NCI-H2196 (cell line): ENCODE measurements at regions not wholly inside any gene's neighbourhood (a gene's known extent, or its start where the extent isn't known, plus 50 kb on each side); places are given as distances from the start of the nearest gene placed in this dataset.
"Not testable (repeated sequence)": the region's sequence is repeated elsewhere in the genome, so short reads cannot be mapped to it uniquely, and the experiment has no call there.

Experiments used
- DNase-seq: peaks from one replicate; lab custom pipeline; 2025; ENCODE audit not compliant: unreplicated experiment; lab: John Stamatoyannopoulos, UW

DNA sequence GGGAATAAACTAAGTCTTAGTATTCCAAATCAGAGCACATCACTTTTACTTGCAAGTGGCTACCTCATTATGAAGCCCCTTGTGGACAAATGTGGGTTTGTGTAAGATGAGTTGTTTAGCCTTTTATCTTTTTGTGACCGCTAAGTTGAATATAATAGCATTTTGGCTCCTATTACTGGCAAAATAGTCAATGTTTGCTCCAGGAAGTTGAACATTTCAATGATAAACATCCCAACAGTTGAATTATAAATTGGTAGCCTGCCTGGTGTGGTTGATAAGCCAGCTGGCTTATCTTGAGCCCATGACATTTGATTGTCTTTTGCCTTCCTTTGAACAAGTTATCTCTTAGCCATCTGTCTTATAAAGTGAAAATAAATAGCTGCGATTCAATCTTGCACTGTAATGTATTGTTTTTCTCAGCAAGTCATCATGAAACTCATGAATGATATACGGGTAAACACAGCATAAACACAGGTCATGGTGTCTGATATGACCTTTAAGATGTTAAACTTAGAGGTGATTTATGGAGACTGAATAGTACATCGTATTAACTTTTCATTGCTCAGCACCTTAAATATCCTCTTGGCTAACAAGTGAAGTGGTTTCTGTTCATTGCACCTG is 338.4 kb downstream of the SOCS6 start:
- no peak for DNase-seq

DNA sequence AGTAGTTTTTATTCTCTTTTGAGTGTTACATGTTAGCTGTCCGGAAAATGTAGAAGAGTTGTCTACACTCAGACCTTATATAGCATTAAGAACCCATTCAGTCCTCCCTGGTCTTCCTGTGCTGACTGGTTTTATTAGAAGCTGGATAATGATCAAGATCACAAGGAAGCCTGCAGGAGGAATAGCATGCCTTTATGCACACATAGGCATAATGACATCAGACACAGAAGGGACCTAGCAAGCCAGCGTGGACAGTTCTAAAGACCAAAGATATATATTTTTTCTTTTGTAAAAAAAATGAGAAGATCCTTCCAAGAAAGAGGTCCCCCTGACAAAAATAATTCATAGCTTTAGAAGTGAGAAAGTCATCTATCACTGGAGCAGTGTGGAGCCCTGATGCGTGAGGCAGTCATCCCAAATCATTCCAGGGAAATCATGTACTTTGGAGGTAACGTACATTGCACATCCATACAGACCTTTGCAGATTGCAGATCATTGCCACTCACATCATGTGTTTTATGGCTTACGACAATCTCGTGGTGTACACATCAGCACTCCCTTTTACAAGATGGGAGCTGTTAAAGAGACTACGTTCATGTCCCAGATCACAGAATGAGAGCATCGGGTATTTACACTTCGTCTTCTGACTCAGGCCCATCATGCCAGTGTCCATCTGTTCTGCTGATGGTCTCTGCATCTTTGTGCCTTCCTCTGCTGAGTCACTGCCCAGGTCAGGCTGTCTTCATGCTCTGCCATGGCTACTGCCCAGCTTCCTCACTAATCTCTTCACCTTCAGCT is 334.0 kb downstream of the SOCS6 start:
- no peak for DNase-seq

DNA sequence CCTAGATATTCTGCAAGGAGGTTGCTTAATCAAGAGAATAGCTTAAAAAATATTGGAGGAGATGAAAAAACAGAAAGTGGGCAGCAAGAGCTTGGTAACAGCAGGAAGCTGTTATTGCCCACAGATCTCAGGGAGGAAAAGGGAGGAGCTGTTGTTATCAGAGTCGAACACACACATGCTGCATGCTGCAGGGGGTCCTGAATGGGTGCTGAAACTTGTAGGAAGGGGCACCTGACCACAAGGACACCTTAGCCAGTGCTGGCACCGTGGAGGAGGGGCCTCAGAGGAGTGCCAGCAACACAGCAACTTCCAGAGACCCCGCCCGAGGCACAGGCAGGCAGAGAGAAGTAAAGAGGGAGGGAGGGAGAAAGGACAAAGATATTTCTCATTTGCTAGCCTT is 332.9 kb downstream of the SOCS6 start:
- DNase-seq, result no peak

DNA sequence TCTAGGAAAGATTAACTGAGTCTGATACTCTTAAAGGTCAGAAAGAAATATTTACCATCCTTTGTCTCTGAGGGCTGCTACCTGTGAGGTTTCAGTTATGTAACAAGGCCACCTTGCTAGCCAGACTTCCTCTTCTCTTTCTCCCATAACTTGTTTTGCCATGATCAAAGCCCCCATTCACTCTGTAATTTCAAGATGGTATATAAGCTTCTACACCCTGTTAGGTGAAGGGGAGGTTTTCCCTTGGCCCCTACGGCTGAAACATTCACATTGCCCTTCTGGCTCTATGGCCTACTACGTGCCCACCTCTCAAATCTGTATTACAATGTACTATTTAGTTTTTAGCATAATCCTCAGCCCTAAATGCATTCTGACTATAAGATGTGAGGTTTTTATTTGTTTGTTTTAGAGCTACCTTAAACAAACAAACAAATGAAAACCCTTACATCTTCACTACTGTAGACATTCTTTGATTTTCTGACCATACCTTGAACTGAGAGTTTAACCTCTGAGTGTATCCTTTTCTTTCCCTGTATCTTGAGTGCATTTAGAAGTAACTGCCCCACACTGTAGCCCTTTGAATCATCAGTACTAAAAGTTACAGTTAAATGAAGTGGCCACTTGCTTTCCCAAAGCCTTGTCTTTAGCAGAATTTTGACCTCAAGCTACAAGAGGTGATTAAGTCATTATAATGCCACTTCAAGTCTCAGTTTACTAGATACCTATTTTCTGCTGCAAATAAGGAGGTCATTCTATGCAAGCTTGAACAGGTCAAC is 332.2 kb downstream of the SOCS6 start:
- no peak for DNase-seq

DNA sequence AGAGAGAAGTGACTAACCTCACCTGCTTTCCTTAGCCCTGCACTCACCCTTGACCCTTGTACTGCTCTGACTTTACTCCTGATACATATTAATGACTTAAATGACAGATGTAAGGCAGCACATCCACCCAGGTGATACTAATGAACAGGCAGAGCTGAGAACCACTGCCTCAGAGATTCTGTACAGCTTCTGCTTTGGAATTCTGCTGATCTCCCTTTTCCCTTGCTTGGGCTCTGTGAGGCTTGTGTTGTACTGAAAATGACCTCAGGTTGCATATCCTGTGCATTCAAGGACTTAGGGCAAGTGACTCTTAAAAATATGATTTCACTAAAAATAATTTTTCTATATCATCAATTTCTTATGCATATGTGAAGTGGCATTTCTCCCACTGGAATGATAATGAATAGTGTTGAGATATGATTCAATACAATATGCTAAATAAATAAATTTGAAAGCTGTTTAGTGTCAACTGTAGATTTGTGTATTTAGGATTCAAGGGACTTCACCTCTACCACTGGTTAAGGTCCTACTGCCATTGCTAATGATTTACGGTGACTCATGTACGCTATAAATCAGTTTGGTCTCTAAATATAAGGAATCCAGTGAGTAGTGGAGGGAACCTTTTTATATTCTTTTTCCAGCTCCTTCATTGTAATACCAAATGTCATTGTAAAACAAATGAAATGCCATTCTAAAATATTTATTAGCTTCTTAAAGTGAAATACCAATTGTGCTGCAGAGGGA is 328.3 kb downstream of the SOCS6 start:
- no peak for DNase-seq

DNA sequence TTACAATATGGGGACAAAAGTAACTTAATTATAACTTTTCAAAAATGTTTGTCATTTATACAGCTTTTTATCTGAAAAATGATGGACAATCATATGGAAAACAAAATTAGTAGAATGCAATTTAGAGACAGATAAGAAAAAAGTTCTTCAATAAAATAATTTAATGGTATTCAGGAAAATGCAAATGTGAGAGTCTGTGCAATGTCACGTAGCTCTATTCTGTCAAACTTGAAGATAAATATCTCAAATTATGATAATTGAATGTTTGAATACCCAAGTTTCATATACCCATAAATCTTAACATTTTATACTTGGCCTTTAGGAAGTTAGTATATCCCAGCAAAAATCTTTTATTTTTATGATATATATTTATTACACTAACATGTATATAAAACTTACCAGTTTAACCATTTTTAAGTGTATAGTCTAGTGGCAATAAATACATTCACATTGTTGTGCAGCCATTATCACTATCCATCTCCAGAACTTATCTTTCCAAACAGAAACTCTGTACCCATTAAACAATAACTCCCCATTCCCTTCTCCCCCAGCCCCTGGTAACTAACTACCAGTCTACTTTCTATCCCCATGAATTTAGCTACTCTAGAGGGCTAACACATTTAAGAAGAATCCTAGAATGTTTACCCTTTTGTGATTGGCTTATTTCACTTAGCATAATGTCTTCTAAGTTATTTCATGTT is 311.5 kb downstream of the SOCS6 start:
- DNase-seq, result no peak

DNA sequence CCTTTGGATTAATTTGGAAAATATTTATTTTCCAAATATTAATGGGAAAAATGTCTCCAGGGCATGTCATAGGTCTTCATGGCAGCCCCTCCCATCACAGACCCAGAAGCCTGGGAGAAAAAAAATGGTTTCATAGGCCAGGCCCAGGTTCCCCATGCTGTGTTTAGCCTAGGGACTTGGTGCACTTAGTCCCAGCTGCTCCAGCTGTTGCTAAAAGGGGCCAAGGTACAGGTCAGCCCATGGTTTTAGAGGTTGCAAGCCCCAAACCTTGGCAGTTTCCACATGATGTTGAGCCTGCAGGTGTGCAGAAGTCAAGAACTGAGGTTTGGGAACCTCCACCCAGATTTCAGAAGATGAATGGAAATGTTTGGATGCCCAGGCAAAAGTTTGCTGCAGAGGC is 309.6 kb downstream of the SOCS6 start:
- DNase-seq, result no peak

DNA sequence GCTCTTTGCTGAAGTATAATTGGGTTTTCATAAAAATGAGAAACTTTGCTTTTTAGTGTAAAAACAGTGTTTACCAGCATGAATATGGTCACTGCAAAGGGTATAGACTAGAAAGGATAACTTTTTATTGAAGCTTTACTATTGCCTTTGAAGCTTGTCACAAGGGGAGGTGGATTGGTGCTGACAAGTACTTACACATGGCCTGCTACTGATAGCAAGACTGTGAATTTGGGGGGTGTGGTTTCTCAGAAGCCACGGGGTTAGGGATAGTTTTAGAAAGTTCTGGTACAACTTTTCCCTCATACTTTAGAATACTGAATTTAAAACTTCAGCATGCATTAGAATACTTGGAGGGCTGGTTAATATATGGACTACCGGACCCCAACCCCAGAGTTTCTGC is 294.1 kb downstream of the SOCS6 start:
- DNase-seq, result no peak

DNA sequence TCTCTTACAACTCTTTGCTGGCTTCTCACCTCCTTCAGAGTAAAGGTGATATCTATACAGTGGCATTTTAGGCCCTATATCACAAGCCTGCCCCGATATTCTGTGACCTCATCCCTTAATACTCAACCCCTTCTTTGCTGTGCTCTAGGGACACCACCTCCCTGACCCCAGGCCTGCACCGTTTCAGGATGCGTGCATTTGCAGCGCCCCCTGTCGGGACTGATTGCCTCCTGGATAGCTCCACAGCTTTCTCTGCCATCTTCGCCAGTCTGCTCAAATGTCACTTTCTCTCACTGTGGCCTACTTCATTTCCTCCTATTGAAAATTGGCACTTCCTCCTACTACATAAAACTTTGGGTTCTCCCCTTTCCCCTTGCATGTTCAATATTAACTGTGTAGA is 289.6 kb downstream of the SOCS6 start:
- no peak for DNase-seq

DNA sequence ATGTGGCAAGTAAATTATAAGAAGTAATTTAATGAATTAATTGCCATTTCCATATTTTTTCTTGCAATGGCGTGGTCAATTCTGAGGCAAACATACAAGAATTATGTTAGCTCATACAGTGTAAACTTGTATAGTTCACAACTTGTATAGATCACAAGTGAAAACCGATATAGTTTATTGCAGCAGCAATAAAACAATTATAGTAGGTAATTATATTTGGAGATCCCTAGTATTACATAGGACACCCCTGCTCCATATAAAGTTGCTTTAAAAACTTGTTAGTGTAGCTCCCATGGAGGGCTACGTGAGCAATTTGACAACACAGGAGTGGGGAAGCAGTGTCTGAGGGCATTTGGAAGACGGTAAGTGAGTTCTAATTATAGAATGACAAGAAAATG is 288.2 kb downstream of the SOCS6 start:
- DNase-seq, result no peak

DNA sequence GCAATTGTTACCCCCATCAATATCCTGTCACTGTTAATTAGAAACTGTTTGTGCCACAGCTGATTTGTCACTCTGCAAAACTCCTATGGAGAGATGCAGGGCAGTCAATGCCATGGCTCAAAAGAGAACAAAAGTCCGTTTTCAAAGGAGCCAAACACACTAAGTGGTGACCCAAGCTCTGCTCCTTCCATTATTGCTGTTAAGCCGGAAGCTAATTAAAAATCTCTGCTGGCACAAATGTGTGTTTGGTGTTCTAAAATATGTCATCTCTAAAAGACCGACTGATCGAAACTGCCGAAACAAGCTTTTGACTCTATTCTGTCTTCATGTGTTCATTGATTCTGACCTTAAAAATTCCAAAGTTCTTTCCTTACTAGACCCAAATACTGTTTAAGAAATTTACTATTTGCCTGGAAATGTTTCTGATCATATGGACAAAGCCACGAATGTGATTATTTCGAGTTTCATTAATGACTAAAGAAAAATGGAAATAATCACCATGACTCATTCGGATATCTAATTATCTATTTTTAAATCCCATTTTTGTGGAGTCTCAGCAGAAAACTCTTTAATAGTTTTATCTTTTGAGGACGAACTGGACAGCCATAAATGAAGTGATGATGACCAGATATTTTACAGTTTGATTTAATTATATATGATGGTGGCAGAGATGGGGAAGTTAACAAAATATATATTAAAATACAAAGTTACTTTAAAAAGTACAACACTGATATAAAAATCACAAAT is 287.6 kb downstream of the SOCS6 start:
- DNase-seq, result no peak

DNA sequence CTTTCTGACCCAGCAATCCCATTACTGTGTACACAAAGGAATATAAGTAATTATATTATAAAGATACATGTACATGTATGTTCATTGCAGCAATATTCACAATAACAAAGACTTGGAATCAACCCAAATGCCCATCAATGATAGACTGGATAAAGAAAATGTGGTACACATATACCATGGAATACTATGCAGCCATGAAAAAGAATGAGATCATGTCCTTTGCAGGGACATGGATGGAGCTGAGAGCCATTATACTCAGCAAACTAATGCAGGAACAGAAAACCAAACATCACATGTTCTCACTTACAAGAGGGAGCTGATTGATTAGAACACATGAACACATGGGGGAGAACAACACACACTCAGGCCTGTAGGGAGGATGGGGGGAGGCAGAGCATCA is 286.1 kb downstream of the SOCS6 start:
- DNase-seq, result not testable (repeated sequence)

DNA sequence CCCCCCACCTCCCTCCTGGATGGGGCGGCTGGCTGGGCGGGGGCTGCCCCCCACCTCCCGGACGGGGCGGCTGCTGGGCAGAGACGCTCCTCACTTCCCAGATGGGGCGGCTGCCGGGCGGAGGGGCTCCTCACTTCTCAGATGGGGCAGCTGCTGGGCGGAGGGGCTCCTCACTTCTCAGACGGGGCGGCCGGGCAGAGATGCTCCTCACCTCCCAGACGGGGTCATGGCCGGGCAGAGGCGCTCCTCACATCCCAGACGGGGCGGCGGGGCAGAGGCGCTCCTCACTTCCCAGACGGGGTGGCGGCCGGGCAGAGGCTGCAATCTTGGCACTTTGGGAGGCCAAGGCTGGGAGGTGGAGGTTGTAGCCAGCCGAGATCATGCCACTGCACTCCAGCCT is 280.8 kb downstream of the SOCS6 start:
- DNase-seq, result not testable (repeated sequence)

DNA sequence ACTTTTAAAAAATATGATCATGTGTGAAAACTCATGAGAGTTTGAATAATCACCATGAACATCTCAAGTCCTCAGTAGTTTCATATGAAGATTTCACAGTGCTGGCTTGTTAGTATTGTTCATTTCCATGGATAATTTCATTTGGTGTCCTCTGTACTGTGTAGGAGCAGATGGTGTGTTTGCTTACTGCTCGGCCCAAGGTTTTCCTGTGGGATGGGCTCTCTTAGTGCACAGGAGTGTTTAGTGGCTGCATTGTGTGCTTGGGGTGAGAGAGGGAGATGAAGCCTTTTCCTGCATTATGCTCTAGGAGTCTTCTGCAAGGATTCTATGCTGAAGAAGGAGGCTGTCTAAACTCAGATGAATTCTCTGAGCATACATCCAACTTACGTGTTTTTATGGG is 270.6 kb downstream of the SOCS6 start:
- no peak for DNase-seq

DNA sequence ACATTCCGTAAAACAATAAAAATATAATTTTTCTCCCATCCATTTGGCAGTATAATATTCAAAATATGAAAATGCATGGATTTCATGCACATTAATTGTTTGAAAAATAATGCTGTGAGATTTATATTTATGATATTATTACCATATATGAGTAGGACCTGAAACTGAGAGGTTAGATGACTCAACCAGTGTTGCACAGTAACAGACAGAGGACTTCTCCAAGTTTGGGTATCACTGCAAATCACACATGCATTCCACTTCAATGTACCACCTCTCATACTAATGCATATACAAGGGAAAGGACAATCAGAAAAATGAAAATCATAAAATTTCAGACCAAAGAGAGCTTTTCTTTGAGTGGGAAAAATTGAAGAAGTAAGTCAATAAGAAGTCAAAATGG is 269.5 kb downstream of the SOCS6 start:
- no peak for DNase-seq

DNA sequence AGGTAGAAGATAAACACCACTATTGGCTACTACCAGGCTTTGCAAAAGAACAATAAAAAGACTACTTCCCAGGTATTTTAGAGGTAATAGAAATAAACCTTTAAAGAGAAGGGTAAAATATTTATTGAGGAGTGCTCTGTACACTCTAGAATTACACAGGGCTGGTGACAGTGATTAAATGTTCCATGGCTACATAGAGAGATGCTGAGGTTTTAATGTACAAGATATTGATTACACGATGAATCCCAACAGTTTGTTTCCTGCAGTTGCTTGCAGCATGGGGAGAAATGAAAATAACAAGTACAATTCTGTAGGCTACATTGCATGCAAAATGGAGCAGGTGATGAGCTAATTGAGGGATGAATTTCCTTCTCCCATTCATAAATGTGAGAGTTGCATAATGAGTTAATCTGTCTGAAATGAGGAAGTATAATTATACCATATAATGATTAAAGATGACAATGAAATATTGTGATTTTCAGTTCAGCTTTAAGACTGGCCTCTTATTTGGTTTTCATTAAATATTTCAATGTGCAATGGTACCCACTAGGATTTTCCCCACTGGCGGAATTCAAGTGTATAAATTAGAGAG is 266.1 kb downstream of the SOCS6 start:
- DNase-seq, result no peak

DNA sequence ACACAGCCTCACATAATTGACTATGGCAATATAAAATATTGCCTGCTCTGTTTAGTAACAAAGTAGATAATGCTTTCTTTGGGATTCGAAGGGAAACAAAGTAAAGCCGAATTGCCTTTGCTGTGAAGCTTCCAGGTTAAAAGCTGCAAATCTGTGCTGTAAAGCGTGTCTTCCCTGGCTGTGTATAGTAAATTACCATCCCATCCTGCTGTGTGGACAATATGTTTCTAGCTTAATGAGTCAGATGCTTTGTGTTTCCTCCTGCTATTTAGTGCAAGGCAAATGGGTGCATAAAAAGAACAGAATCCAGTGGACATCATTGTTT is 265.1 kb downstream of the SOCS6 start:
- DNase-seq, result no peak

DNA sequence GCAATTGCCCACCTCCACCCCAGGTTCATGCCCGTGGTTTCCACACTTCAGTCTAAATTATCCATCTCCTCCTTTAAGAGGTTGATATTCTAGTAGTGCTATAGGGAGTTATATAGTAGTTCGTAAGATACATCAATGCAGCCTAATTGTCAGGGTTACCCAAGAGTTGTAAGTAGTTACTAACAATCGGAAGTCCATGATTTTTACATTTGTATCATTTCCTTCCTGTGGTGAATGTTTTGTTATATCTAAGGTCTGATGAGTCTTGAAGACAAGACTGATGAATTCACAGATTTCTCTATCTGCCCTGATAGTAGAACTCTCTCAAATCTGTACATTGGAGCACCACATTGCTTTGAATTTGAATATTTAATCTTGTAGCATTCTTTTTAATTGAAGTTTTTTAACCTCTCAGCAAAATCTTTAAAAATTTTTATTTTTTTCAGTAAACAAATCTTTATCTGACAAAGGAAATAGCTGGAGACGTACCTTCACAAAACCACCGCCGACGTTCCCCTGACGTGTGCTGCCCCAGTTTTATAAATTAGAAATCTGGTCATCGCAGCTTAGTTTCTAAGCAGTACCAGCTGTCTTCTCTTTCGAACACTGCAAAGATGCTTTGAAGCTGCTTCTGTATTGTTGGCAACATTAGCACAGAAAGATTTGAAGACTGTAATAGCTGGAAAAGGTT is 264.5 kb downstream of the SOCS6 start:
- DNase-seq, result no peak

DNA sequence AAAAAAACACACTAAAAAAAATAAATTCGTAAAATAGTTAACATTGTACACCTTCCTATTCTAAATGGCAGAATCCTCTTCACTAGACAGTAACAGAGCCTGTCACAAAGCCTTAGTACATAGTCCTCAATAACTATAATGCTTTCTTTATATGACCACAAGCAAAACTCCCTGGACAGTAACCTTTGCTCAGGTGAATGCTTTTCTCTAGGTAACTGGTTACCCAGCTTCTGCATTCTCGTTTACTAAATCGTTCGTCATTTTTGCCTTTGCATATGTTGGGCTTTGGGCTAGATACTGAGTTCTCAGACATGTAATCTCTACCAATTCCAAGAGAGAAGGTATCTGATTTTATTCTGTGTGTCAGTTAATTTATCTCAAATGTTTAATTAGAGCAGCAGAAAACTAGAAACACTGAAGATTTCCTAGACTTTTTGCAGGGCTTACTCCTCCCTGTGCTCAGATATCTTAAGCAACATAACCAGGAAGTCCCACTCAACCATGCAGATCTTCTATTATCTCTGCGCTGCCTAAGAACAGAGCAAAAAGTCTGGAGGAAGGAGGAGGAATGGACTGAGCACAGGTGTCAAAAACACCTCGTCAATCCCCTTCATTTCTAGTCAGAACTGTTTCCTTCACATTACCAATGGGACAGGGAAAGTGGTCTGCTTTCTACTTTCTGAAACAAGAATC is 247.7 kb downstream of the SOCS6 start:
- no peak for DNase-seq
